Neural crest cell (in vitro differentiated cells): ENCODE measurements at regions not wholly inside any gene's neighbourhood (a gene's known extent, or its start where the extent isn't known, plus 50 kb on each side); places are given as distances from the start of the nearest gene placed in this dataset.

Source experiments
- DNase-seq: peaks from one replicate; pipeline ENCODE4 v3.0.0; 2021; ENCODE audit warnings: low read depth, mixed read lengths, low spot score
- H3K27ac Mint-ChIP-seq: one replicate; pipeline ENCODE4 v1.8.0; 2021; ENCODE audit warnings: mild to moderate bottlenecking, mixed read lengths; ENCODE audit not compliant: unreplicated experiment
- H3K27me3 Mint-ChIP-seq: 2 replicates; pipeline ENCODE4 v1.8.0; 2021; ENCODE audit warnings: low read depth, mild to moderate bottlenecking, mixed read lengths
- H3K36me3 Mint-ChIP-seq: 2 replicates; pipeline ENCODE4 v1.8.0; 2021; ENCODE audit warnings: low read depth, mild to moderate bottlenecking, mixed read lengths
- H3K4me1 Mint-ChIP-seq: 2 replicates; pipeline ENCODE4 v1.8.0; 2021; ENCODE audit warnings: mixed read lengths
- H3K4me3 Mint-ChIP-seq: one replicate; pipeline ENCODE4 v1.8.0; 2021; ENCODE audit warnings: mild to moderate bottlenecking, mixed read lengths
- H3K9me3 Mint-ChIP-seq: 2 replicates; pipeline ENCODE4 v1.8.0; 2021; ENCODE audit warnings: mixed read lengths
- TF ChIP-seq, protein P1 (sequence below): fragments of 200-600 bp; sonication (generic); conservative IDR thresholded peaks from 2 replicates; pipeline ENCODE4 v1.5.0; 2021; ENCODE audit warnings: antibody characterized with exemption, mild to moderate bottlenecking

DNA sequence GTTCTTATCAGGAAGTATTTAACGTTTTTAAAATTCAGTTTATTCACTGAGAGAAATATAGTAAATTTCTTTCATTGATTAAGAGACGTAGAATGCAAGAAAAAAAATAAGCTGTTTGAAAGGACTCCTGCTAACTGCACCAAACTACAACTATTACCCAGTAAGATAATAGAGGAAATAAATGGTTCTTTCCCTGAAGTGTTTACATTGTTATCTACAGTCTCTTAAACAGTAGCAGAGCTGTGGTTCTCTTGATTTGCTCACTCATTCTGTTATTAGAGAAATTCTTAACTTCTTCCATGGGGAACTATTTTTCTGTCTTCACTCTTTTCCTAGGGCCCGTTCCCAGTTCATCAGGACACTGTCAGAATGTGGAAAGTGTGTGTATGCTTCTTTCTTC is 973.0 kb downstream of the KCNJ2 start:
- no peaks in the 10 kb centered on the region for H3K36me3 Mint-ChIP-seq
- no peak overlapping the region for H3K4me3 Mint-ChIP-seq
- H3K27me3 Mint-ChIP-seq, result no peaks in the 10 kb centered on the region
- H3K27ac Mint-ChIP-seq, result peak overlapping the region; percentile 9
- TF ChIP-seq, protein P1, sequence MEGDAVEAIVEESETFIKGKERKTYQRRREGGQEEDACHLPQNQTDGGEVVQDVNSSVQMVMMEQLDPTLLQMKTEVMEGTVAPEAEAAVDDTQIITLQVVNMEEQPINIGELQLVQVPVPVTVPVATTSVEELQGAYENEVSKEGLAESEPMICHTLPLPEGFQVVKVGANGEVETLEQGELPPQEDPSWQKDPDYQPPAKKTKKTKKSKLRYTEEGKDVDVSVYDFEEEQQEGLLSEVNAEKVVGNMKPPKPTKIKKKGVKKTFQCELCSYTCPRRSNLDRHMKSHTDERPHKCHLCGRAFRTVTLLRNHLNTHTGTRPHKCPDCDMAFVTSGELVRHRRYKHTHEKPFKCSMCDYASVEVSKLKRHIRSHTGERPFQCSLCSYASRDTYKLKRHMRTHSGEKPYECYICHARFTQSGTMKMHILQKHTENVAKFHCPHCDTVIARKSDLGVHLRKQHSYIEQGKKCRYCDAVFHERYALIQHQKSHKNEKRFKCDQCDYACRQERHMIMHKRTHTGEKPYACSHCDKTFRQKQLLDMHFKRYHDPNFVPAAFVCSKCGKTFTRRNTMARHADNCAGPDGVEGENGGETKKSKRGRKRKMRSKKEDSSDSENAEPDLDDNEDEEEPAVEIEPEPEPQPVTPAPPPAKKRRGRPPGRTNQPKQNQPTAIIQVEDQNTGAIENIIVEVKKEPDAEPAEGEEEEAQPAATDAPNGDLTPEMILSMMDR, result no peak
- DNase-seq, result no peak
- peaks cover 12% of the 10 kb centered on the region for H3K4me1 Mint-ChIP-seq
- H3K9me3 Mint-ChIP-seq, result peaks cover 6% of the 10 kb centered on the region

DNA sequence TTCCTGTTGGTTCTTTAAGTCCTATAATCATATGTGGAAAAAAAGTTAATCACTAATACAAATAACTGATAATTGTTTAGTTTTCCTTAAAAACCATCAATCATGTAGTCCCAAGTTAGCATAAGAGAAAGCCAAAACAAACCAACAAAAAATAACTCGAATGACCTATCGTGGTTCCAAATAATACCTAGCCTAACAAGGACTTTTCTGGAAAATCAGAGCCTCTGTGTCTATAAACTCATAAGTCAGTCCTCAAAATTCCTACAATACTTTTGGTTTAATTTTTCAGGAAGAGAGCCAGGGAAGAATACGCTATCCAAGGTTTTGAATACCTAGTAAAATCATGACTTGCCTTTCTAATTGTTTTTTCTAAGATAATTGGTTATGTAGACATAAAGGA is 975.3 kb upstream of the SOX9 start:
- Mint-ChIP-seq H3K4me3 (no peak overlapping the region), H3K27me3 (no peaks in the 10 kb centered on the region), H3K4me1 (peaks cover 14% of the 10 kb centered on the region), H3K36me3 (no peaks in the 10 kb centered on the region), H3K27ac (no peak overlapping the region), H3K9me3 (peaks cover 9% of the 10 kb centered on the region)
- TF ChIP-seq, protein P1, result no peak
- DNase-seq, result no peak

DNA sequence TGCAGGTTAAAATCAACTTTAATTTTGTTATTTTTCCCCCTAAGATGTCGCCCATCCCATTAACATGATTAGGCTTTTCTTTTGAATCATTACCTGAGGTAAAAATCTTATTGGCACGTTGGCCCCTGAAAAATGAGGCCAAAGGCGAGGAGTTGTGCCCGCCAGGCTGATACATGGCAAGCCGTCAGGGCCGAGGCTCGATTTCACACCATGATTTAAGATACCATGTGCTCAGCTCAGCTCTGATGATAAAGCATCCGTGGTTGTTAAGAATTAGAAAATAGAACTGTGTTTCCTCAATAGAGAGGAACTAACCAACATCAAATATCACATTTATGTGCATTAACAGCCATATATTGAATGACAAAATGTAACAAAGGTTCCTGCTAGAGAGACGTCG is 972.9 kb upstream of the SOX9 start:
- H3K27ac Mint-ChIP-seq, result peak overlapping the region; percentile 69
- TF ChIP-seq, protein P1, result no peak
- H3K4me3 Mint-ChIP-seq, result no peak overlapping the region
- no peaks in the 10 kb centered on the region for H3K36me3 Mint-ChIP-seq
- peaks cover 14% of the 10 kb centered on the region for H3K4me1 Mint-ChIP-seq
- no peak for DNase-seq
- H3K9me3 Mint-ChIP-seq, result peaks cover 9% of the 10 kb centered on the region
- no peaks in the 10 kb centered on the region for H3K27me3 Mint-ChIP-seq

DNA sequence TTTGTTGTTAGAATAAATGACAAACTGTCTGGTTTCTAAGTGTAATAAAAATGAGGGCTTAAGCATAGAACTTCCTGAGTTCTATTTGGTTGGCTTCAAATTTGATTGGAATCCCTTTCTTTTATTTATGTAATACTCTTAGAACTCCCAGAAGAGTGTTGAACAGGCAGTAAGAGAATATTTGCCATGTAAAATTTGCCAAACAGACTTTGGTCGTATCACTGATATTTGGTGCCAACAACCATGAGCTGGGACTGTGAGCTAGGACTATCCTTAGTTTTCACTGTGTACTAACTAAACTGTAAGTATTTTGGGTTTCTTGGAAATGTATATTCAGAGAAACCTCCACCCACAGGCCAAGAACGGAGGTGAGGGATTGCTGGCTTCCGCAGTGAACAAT is 971.2 kb upstream of the SOX9 start:
- H3K27me3 Mint-ChIP-seq, result no peaks in the 10 kb centered on the region
- no peaks in the 10 kb centered on the region for H3K36me3 Mint-ChIP-seq
- no peak overlapping the region for H3K27ac Mint-ChIP-seq
- peaks cover 14% of the 10 kb centered on the region for H3K4me1 Mint-ChIP-seq
- no peak overlapping the region for H3K4me3 Mint-ChIP-seq
- peaks cover 9% of the 10 kb centered on the region for H3K9me3 Mint-ChIP-seq
- TF ChIP-seq, protein P1, result no peak
- no peak for DNase-seq

DNA sequence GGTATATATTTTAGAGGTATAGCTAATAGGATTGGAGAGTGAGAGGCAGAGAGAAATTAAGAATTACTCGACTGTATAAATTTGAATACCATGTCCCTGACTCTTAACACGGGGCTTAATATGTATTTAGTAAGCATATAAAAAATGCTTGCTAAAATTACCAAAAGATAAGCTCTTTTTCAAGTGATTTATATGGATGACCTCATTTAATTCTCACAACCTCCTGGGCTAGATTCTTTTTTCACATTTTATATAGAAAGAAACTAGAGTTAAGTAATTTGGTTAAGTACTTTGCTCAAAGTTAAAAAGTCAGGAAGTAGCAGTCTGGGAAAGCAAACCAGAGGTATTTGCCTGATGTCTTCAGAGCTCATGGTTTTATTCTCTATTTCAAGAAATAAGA is 963.5 kb upstream of the SOX9 start:
- TF ChIP-seq, protein P1, result no peak
- Mint-ChIP-seq H3K27me3 (no peaks in the 10 kb centered on the region), H3K27ac (no peak overlapping the region), H3K4me1 (peaks cover 6% of the 10 kb centered on the region), H3K4me3 (no peak overlapping the region), H3K36me3 (no peaks in the 10 kb centered on the region), H3K9me3 (peaks cover 6% of the 10 kb centered on the region)
- no peak for DNase-seq

DNA sequence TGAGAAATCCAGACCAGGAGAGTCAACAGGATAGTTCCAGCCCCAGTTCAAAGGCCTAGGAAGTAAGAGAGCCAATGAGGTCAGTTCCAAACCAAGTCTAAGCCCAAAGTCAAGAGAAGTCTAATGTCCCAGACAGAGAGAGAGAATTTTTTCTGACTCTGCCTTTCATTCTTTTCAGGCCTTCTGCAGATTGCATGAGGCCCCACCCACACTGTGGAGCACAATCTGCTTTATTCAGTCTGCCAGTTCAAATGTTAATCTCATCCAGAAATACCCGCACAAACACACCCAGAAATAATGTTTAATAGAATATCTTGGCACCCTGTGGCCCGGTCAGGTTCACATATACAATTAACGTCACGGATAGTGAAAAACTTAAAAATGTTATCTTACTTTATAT is 962.4 kb upstream of the SOX9 start:
- Mint-ChIP-seq H3K27ac (no peak overlapping the region), H3K4me1 (peaks cover 6% of the 10 kb centered on the region), H3K9me3 (peaks cover 6% of the 10 kb centered on the region), H3K4me3 (no peak overlapping the region), H3K36me3 (no peaks in the 10 kb centered on the region), H3K27me3 (no peaks in the 10 kb centered on the region)
- no peak for DNase-seq
- TF ChIP-seq, protein P1, result no peak
